Body of pancreas (tissue), 4 donors: ENCODE measurements at regions not wholly inside any gene's neighbourhood (a gene's known extent, or its start where the extent isn't known, plus 50 kb on each side); places are given as distances from the start of the nearest gene placed in this dataset. TPM values are rescaled to one million over a fixed set of nuclear protein-coding genes. Genes with fewer than 3 reads are reported as not detected.

ENCODE experiments used
- ATAC-seq: fragments of 150-250 bp; one replicate; pipeline ENCODE4 v1.9.1; 2016
- DNase-seq, 4 donors: peaks; one replicate each; pipeline ENCODE4 v3.0.0-alpha.2; 2019
- H3K27ac ChIP-seq, 4 donors: fragments of 200-600 bp; sonication (generic); 1 replicate in 3 of 4; 2 replicates in 1 of 4; pipeline versions ENCODE4 v1.5.1 to v1.6.1; 2016 to 2019; ENCODE audit warnings: mild to moderate bottlenecking in 1 of 4, mixed read lengths in 1 of 4, moderate library complexity in 1 of 4
- H3K27me3 ChIP-seq, 2 donors: fragments of 200-600 bp; sonication (generic); one replicate each; pipeline ENCODE4 v1.6.0; 2016; ENCODE audit warnings: mild to moderate bottlenecking in 1 of 2
- H3K36me3 ChIP-seq, 2 donors: fragments of 200-600 bp; sonication (generic); replicated peaks in 1 of 2; 2 replicates each; pipeline ENCODE4 v1.5.1; 2016; ENCODE audit warnings: low read depth in 2 of 2; ENCODE audit not compliant: insufficient read depth in 1 of 2
- H3K4me1 ChIP-seq: fragments of 200-600 bp; sonication (generic); one replicate; pipeline ENCODE4 v1.6.0; 2016
- H3K4me3 ChIP-seq, 2 donors: fragments of 200-600 bp; sonication (generic); 1 replicate in 1 of 2; 2 replicates in 1 of 2; pipeline ENCODE4 v1.5.1; 2016 to 2019
- H3K9me3 ChIP-seq, 3 donors: fragments of 200-600 bp; sonication (generic); 1 replicate in 2 of 3; 2 replicates in 1 of 3; pipeline ENCODE4 v1.5.1; 2016
- CTCF ChIP-seq, 7 experiments: fragments of 450-650 bp in 4 of 7; fragments of 200-600 bp in 3 of 7; sonication (generic) in 3 of 7; IDR thresholded peaks; one replicate each; pipeline ENCODE4 v1.5.1; 2016 to 2019; ENCODE audit warnings: antibody characterized with exemption in 7 of 7
- POLR2A ChIP-seq, 3 donors: fragments of 450-650 bp; IDR thresholded peaks; one replicate each; pipeline ENCODE4 v1.6.1; 2016; ENCODE audit warnings: antibody characterized with exemption in 3 of 3, mild to moderate bottlenecking in 2 of 3
- WGBS, 2 donors: methylation state at CpG; one replicate each; pipeline ENCODE4 v1.1.5; 2017; 5-methylcytosine and 5-hydroxymethylcytosine counted together
- intact Hi-C: fragments of 100-400 bp; cut with DNase I; formaldehyde crosslinking; loops from one replicate; pipeline ENCODE4 v1.15.1; 2023
- microRNA-seq, 2 donors: library from miRNA; unstranded; fragments of <30 nt; microRNA quantifications; one replicate each; pipeline ENCODE4, GENCODE V29; 2016; ENCODE audit warnings: borderline number of aligned reads in 2 of 2, borderline replicate concordance in 2 of 2
- small RNA-seq: library from RNA; depleted of rRNA; stranded (forward); fragments of <200 nt; gene quantifications from one replicate; pipeline ENCODE3, GENCODE V24; 2016

GRCh38 chr21:23155281-23155680, 2157.1 kb downstream of the NCAM2 start:
- no peaks in the 10 kb centered on the region for H3K27me3 ChIP-seq
- H3K4me3 ChIP-seq: no peak overlapping the region
- TF ChIP-seq POLR2A (IDR thresholded peaks at IDR 0.05) (no peak), CTCF (IDR thresholded peaks at IDR 0.05) (no peak)
- H3K36me3 ChIP-seq: no peaks in the 10 kb centered on the region
- H3K4me1 ChIP-seq: no peaks in the 10 kb centered on the region
- intact Hi-C loops: no loop called here
- H3K27ac ChIP-seq: no peak overlapping the region
- no peaks in the 10 kb centered on the region for H3K9me3 ChIP-seq
- ATAC-seq (no peak), DNase-seq (no peak)
- 66 to 80% methylated on average over 2 of the region's 2 CpGs for WGBS, 2 donors

GRCh38 chr21:23160914-23161313, 2162.7 kb downstream of the NCAM2 start:
- ATAC-seq (no peak), DNase-seq (no peak)
- no peak for TF ChIP-seq POLR2A (IDR thresholded peaks at IDR 0.05)
- no peak for TF ChIP-seq CTCF (IDR thresholded peaks at IDR 0.05)
- Histone ChIP-seq H3K4me3 (no peak overlapping the region), H3K4me1 (no peaks in the 10 kb centered on the region), H3K36me3 (no peaks in the 10 kb centered on the region), H3K27ac (no peak overlapping the region), H3K27me3 (no peaks in the 10 kb centered on the region), H3K9me3 (no peaks in the 10 kb centered on the region)
- 28 to 30% methylated on average over 1 of the region's 1 CpG for whole genome bisulfite sequencing, 2 donors
- intact Hi-C loops: no loop called here

GRCh38 chr21:23162198-23162946, 2164.2 kb downstream of the NCAM2 start:
- no peak for TF ChIP-seq POLR2A (IDR thresholded peaks at IDR 0.05)
- no peak for TF ChIP-seq CTCF (IDR thresholded peaks at IDR 0.05)
- Histone ChIP-seq H3K4me3 (no peak overlapping the region), H3K27ac (no peak overlapping the region), H3K9me3 (no peaks in the 10 kb centered on the region), H3K4me1 (no peaks in the 10 kb centered on the region), H3K27me3 (no peaks in the 10 kb centered on the region), H3K36me3 (no peaks in the 10 kb centered on the region)
- 23 to 29% methylated on average over 4 of the region's 4 CpGs for WGBS, 2 donors
- no peak for DNase-seq
- no peak for ATAC-seq
- intact Hi-C loops: no loop called here

Small RNA genes lying in the stretch of these regions (microRNA-seq; reads per million reads assigned to microRNA genes)
- 0 reads per million in 2 donors for gene MIR6130

Small RNA genes lying in the stretch of these regions (small RNA-seq; reads per million reads assigned to genes)
- gene MIR6130: not detected
- gene RNU4-45P: not detected
